Nephron progenitor cell (in vitro differentiated cells): ENCODE measurements at regions not wholly inside any gene's neighbourhood (a gene's known extent, or its start where the extent isn't known, plus 50 kb on each side); places are given as distances from the start of the nearest gene placed in this dataset.

Experiments
- DNase-seq: peaks from one replicate; pipeline ENCODE4 v3.0.0; 2021
- H3K27ac Mint-ChIP-seq: 2 replicates; pipeline ENCODE4 v1.8.0; 2021; ENCODE audit warnings: mild to moderate bottlenecking, moderate library complexity, mixed read lengths
- H3K27me3 Mint-ChIP-seq: 2 replicates; pipeline ENCODE4 v1.8.0; 2021; ENCODE audit warnings: mild to moderate bottlenecking, low read depth, mixed read lengths; ENCODE audit not compliant: poor library complexity
- H3K36me3 Mint-ChIP-seq: 2 replicates; pipeline ENCODE4 v1.8.0; 2021; ENCODE audit warnings: low read depth, mixed read lengths
- H3K4me1 Mint-ChIP-seq: 2 replicates; pipeline ENCODE4 v1.8.0; 2021; ENCODE audit warnings: mixed read lengths
- H3K4me3 Mint-ChIP-seq: 2 replicates; pipeline ENCODE4 v1.8.0; 2021; ENCODE audit warnings: mild to moderate bottlenecking, moderate library complexity, mixed read lengths
- H3K9me3 Mint-ChIP-seq: 2 replicates; pipeline ENCODE4 v1.8.0; 2021; ENCODE audit warnings: mild to moderate bottlenecking, moderate library complexity, mixed read lengths
- TF ChIP-seq, protein P1 (sequence below): fragments of 200-600 bp; sonication (generic); IDR thresholded peaks from 2 replicates; pipeline ENCODE4 v1.5.0; 2021; ENCODE audit warnings: antibody characterized with exemption

DNA sequence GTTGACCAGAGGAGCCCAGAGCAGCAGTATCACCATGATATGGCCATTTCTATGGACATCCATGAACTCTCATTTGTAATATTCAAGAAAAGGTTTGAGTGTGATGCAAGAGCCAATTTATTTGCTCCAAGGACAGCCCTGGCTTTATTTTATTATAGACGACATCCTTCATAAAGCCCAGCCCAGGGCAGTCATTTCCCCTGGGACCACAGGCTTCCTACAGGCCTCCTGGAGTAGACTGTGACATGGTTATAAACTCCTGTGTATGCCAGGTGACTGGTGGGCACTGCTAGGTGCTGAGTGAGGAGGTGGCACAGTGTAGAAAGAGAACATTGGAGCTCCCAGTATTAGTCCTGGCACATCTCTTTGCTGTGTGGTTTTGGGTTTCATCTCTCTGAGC, 120.9 kb downstream of the UTP18 start:
- H3K27ac Mint-ChIP-seq, result no peak overlapping the region
- H3K27me3 Mint-ChIP-seq, result peaks cover 24% of the 10 kb centered on the region
- DNase-seq, result no peak
- H3K4me3 Mint-ChIP-seq, result no peak overlapping the region
- peaks cover 15% of the 10 kb centered on the region for H3K4me1 Mint-ChIP-seq
- H3K9me3 Mint-ChIP-seq, result no peaks in the 10 kb centered on the region
- no peaks in the 10 kb centered on the region for H3K36me3 Mint-ChIP-seq
- TF ChIP-seq, protein P1, sequence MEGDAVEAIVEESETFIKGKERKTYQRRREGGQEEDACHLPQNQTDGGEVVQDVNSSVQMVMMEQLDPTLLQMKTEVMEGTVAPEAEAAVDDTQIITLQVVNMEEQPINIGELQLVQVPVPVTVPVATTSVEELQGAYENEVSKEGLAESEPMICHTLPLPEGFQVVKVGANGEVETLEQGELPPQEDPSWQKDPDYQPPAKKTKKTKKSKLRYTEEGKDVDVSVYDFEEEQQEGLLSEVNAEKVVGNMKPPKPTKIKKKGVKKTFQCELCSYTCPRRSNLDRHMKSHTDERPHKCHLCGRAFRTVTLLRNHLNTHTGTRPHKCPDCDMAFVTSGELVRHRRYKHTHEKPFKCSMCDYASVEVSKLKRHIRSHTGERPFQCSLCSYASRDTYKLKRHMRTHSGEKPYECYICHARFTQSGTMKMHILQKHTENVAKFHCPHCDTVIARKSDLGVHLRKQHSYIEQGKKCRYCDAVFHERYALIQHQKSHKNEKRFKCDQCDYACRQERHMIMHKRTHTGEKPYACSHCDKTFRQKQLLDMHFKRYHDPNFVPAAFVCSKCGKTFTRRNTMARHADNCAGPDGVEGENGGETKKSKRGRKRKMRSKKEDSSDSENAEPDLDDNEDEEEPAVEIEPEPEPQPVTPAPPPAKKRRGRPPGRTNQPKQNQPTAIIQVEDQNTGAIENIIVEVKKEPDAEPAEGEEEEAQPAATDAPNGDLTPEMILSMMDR, result no peak

DNA sequence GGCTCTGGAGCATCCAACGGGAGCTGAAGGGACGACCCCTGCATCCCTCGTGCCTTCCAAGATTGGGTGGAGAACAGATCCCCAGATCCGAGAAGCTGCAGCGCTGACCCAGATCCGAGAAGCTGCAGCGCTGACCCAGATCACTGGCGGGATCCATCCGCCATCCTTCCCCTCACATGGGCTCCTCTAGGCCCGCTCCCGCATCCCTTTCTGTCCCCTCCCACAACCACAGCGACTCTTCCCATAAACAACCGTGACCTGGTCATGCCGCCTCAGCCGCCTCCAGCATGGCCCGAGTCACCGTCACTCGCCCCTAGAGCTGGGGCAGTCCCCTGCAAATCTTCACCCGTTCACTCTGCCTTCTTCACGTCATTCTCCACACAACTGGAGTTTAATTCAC, 124.9 kb downstream of the UTP18 start:
- H3K27ac Mint-ChIP-seq, result no peak overlapping the region
- DNase-seq, result no peak
- H3K4me3 Mint-ChIP-seq, result no peak overlapping the region
- H3K4me1 Mint-ChIP-seq, result peaks cover 15% of the 10 kb centered on the region
- H3K27me3 Mint-ChIP-seq, result peaks cover 14% of the 10 kb centered on the region
- no peaks in the 10 kb centered on the region for H3K9me3 Mint-ChIP-seq
- H3K36me3 Mint-ChIP-seq, result no peaks in the 10 kb centered on the region
- TF ChIP-seq, protein P1, result no peak

DNA sequence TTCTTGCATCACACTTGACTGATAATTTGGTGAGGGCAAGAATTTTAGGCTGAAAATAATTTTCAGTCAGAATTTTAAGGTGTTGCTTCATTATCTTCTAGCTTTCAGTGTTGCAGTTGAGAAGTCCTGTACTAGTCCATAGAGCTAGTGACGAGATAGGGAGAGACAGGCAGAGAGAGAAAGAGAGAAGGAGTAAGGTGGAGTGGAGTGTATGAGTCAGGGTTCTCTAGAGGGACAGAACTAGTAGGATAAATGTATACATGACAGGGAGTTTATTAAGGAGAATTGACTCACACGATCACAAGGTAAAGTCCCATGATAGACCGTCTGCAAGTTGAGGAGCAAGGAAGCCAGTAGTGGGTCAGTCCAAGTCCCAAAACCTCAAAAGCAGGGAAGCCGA, 127.2 kb downstream of the UTP18 start:
- TF ChIP-seq, protein P1, result no peak
- H3K4me3 Mint-ChIP-seq, result no peak overlapping the region
- no peak overlapping the region for H3K27ac Mint-ChIP-seq
- H3K27me3 Mint-ChIP-seq, result peaks cover 18% of the 10 kb centered on the region
- no peaks in the 10 kb centered on the region for H3K9me3 Mint-ChIP-seq
- H3K36me3 Mint-ChIP-seq, result no peaks in the 10 kb centered on the region
- H3K4me1 Mint-ChIP-seq, result peaks cover 2% of the 10 kb centered on the region
- no peak for DNase-seq

DNA sequence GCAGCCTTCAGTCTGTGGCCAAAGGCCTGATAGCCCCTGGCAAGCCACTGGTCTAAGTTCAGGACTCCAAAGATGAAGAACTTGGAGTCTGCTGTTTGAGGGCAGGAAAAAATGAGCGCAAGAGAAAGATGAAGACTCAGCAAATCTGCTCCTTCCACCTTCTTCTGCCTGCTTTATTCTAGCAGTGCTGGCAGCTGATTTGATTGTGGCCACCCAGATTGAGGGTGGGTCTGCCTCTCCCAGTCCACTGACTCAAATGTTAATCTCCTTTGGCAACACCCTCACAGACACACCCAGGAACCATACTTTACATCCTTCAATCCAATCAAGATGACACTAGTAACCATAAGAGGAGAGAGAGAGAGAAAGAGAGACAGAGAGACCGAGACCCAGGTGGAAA, 127.6 kb downstream of the UTP18 start:
- DNase-seq, result no peak
- no peak overlapping the region for H3K4me3 Mint-ChIP-seq
- no peaks in the 10 kb centered on the region for H3K36me3 Mint-ChIP-seq
- H3K4me1 Mint-ChIP-seq, result peaks cover under 1% of the 10 kb centered on the region
- no peak overlapping the region for H3K27ac Mint-ChIP-seq
- TF ChIP-seq, protein P1, result no peak
- H3K9me3 Mint-ChIP-seq, result no peaks in the 10 kb centered on the region
- H3K27me3 Mint-ChIP-seq, result peaks cover 18% of the 10 kb centered on the region

DNA sequence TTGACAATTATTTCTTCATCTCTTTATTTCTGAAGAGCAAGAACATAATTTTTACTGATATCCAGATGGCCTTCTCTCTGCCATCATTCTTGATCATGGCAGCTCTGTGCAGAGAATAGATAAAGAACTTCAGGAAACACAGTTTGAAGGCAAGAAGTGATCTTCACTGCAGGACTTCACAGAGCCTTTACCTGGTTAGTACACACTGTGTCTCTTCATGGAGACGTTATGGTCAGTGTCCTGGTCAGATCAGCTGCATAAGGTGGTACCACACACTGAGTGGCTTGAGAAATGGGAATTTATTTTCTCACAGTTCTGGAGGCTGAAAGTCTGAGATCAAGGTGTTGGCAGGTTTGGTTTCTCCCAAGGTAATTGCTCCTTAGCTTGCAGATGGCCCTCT, 129.5 kb downstream of the UTP18 start:
- TF ChIP-seq, protein P1, result no peak
- Mint-ChIP-seq H3K36me3 (no peaks in the 10 kb centered on the region), H3K4me3 (no peak overlapping the region), H3K4me1 (peaks cover 7% of the 10 kb centered on the region), H3K9me3 (no peaks in the 10 kb centered on the region), H3K27me3 (peaks cover 15% of the 10 kb centered on the region), H3K27ac (no peak overlapping the region)
- DNase-seq, result no peak

DNA sequence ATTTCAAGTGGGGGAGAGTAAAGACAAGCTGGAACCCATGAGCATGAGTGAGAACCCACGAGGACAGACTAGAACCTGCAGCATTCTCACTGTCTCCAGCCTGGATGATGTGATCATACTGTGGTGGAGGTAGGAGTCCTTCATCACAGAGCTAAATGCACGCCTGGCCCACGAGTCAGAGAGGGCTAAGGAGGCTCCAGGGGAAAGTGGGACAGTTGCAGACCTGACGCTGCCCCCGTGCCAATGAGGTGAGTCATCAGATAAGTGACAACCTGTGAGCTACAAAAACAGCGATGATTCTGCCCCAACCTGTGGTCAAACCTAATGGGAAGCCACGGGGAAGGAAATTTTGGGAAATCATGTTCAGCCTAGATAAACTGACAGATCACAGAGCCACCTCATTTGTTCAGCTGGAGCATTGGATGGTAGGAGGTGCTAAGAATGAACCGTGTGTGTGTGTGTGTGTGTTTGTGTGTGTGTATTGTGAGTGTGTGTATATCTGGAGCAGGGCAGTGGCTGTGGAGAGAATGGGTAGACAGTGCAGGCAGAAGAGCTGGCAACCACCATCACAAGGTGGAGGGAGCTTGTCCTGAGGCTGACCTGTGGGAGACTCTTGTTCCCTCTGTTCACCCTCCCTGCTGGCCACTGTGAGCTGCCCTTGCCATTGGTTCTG, 131.8 kb downstream of the UTP18 start:
- Mint-ChIP-seq H3K27ac (no peak overlapping the region), H3K36me3 (no peaks in the 10 kb centered on the region), H3K4me3 (no peak overlapping the region), H3K27me3 (peaks cover 12% of the 10 kb centered on the region), H3K4me1 (peaks cover 7% of the 10 kb centered on the region), H3K9me3 (no peaks in the 10 kb centered on the region)
- TF ChIP-seq, protein P1, result no peak
- no peak for DNase-seq
